Neuronal stem cell (in vitro differentiated cells): ENCODE measurements at regions not wholly inside any gene's neighbourhood (a gene's known extent, or its start where the extent isn't known, plus 50 kb on each side); places are given as distances from the start of the nearest gene placed in this dataset.
"Not testable (repeated sequence)": the region's sequence is repeated elsewhere in the genome, so short reads cannot be mapped to it uniquely, and the experiment has no call there.

Source experiments
- DNase-seq: peaks from one replicate; pipeline ENCODE4 v3.0.0-alpha.2; 2013; ENCODE audit warnings: low spot score
- H2AFZ ChIP-seq: one replicate; pipeline ENCODE4 v1.6.1; 2013; ENCODE audit warnings: mild to moderate bottlenecking, low read length, inconsistent platforms
- H2AK5ac ChIP-seq: 2 replicates; pipeline ENCODE4 v1.6.1; 2013; ENCODE audit warnings: low read depth, mild to moderate bottlenecking, inconsistent platforms, low read length, moderate library complexity, mixed read lengths
- H2BK120ac ChIP-seq: 2 replicates; pipeline ENCODE4 v1.6.1; 2013; ENCODE audit warnings: low read depth, mild to moderate bottlenecking, inconsistent platforms, low read length, moderate library complexity, mixed read lengths
- H2BK12ac ChIP-seq: one replicate; pipeline ENCODE4 v1.6.1; 2013; ENCODE audit warnings: low read length, inconsistent platforms
- H2BK15ac ChIP-seq: 2 replicates; pipeline ENCODE4 v1.6.1; 2013; ENCODE audit warnings: mild to moderate bottlenecking, low read length, inconsistent platforms, mixed read lengths
- H2BK5ac ChIP-seq: one replicate; pipeline ENCODE4 v1.6.1; 2013; ENCODE audit warnings: inconsistent platforms, mild to moderate bottlenecking, low read length, moderate library complexity
- H3K14ac ChIP-seq: one replicate; pipeline ENCODE4 v1.6.1; 2013; ENCODE audit warnings: low read length, inconsistent platforms
- H3K18ac ChIP-seq: 2 replicates; pipeline ENCODE4 v1.6.1; 2013; ENCODE audit warnings: low read length, inconsistent platforms
- H3K23ac ChIP-seq: 2 replicates; pipeline ENCODE4 v1.6.1; 2013; ENCODE audit warnings: low read depth, mild to moderate bottlenecking, mixed read lengths, low read length, inconsistent platforms; ENCODE audit not compliant: poor library complexity
- H3K27ac ChIP-seq: replicated peaks from 3 replicates; pipeline ENCODE4 v1.5.1; 2013; ENCODE audit warnings: low read length, inconsistent platforms
- H3K27me3 ChIP-seq, 3 experiments: 2 replicates each; pipeline ENCODE4 v1.6.1; 2013; ENCODE audit warnings: low read length in 3 of 3, mild to moderate bottlenecking in 2 of 3, inconsistent platforms in 1 of 3, low read depth in 1 of 3, mixed read lengths in 1 of 3, moderate library complexity in 1 of 3; ENCODE audit not compliant: control insufficient read depth in 3 of 3, insufficient read depth in 3 of 3
- H3K36me3 ChIP-seq, 2 donors: replicated peaks in 1 of 2; 2 replicates each; pipeline ENCODE4 v1.6.1; 2013; ENCODE audit warnings: low read length in 2 of 2; ENCODE audit not compliant: control insufficient read depth in 2 of 2, insufficient read depth in 2 of 2
- H3K4ac ChIP-seq: 2 replicates; pipeline ENCODE4 v1.6.1; 2013; ENCODE audit warnings: inconsistent platforms, mild to moderate bottlenecking, low read length, moderate library complexity
- H3K4me1 ChIP-seq, 2 donors: 1 replicate in 1 of 2; 2 replicates in 1 of 2; pipeline ENCODE4 v1.6.1; 2013; ENCODE audit warnings: low read length in 2 of 2, low read depth in 1 of 2; ENCODE audit not compliant: control insufficient read depth in 2 of 2, insufficient read depth in 1 of 2
- H3K4me2 ChIP-seq: one replicate; pipeline ENCODE4 v1.6.1; 2013; ENCODE audit warnings: mild to moderate bottlenecking, low read length, inconsistent platforms; ENCODE audit not compliant: insufficient read depth, poor library complexity, severe bottlenecking
- H3K4me3 ChIP-seq, 2 donors: 2 replicates each; pipeline ENCODE4 v1.5.1; 2013; ENCODE audit warnings: low read length in 2 of 2, mild to moderate bottlenecking in 2 of 2, inconsistent platforms in 1 of 2, moderate library complexity in 1 of 2
- H3K79me1 ChIP-seq: one replicate; pipeline ENCODE4 v1.6.1; 2013; ENCODE audit warnings: low read depth, mild to moderate bottlenecking, inconsistent platforms, low read length, moderate library complexity
- H3K9ac ChIP-seq: one replicate; pipeline ENCODE4 v1.6.1; 2013; ENCODE audit warnings: mild to moderate bottlenecking, low read depth, low read length, inconsistent platforms; ENCODE audit not compliant: poor library complexity
- H3K9me3 ChIP-seq, 2 donors: replicated peaks in 1 of 2; 2 replicates each; pipeline versions ENCODE3 to v1.6.1; 2013; ENCODE audit warnings: low read length in 2 of 2, mild to moderate bottlenecking in 2 of 2, inconsistent platforms in 1 of 2, low read depth in 1 of 2, mixed read lengths in 1 of 2, moderate library complexity in 1 of 2; ENCODE audit not compliant: control insufficient read depth in 2 of 2, insufficient read depth in 1 of 2
- H4K8ac ChIP-seq: one replicate; pipeline ENCODE4 v1.6.1; 2013; ENCODE audit warnings: low read depth, mild to moderate bottlenecking, inconsistent platforms, low read length, moderate library complexity
- H4K91ac ChIP-seq: one replicate; pipeline ENCODE4 v1.6.1; 2013; ENCODE audit warnings: low read length, low read depth, mild to moderate bottlenecking, inconsistent platforms; ENCODE audit not compliant: poor library complexity
- WGBS, 2 donors: extraction: QIAGEN DNeasy Blood & Tissue Kit; methylation state at CpG; one replicate each; pipeline ENCODE4 v1.1.7; 2013; ENCODE audit warnings: missing lambda C conversion rate in 2 of 2, mixed read lengths in 1 of 2; ENCODE audit not compliant: insufficient read length in 2 of 2, insufficient replicate concordance in 1 of 2; ENCODE audit errors: extremely low coverage in 2 of 2; 5-methylcytosine and 5-hydroxymethylcytosine counted together

DNA sequence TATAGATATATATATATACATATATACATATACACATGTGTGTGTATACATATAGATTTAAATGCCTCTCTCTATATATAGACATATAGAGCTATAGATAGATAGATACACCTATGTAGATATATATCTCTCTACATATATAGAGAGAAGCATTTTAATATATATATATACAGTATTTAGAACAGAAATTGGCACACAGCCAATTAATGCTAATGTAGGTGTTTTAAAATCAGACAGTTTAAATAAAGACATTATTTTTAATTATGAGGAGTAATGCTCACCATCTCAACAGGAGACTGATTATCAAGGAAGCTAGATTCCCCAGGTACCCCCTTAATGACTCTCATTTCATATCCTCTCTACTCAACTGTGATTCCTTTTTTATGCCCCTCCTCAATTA, 170.7 kb upstream of the CRIM1 start:
- peaks cover 0 to 2% of the 10 kb centered on the region in 2 donors for H3K36me3 ChIP-seq
- no peak overlapping the region for H4K91ac ChIP-seq
- no peak overlapping the region for H3K18ac ChIP-seq
- H2BK12ac ChIP-seq = no peak overlapping the region
- H3K23ac ChIP-seq = no peak overlapping the region
- no peak overlapping the region for H3K4me3 ChIP-seq
- no peak overlapping the region for H4K8ac ChIP-seq
- no peak overlapping the region for H3K4me2 ChIP-seq
- no peak overlapping the region for H3K9ac ChIP-seq
- DNase-seq = no peak
- H3K27me3 ChIP-seq = no peaks in the 10 kb centered on the region
- no peak overlapping the region for H2BK15ac ChIP-seq
- H3K14ac ChIP-seq = no peak overlapping the region
- no peaks in the 10 kb centered on the region for H3K79me1 ChIP-seq
- H3K27ac ChIP-seq = no peak overlapping the region
- H2BK120ac ChIP-seq = no peak overlapping the region
- no peak overlapping the region for H2BK5ac ChIP-seq
- peaks cover 0 to 2% of the 10 kb centered on the region in 2 donors for H3K9me3 ChIP-seq
- no peak overlapping the region for H2AFZ ChIP-seq
- no peak overlapping the region for H2AK5ac ChIP-seq
- H3K4me1 ChIP-seq = peaks cover 0 to 1% of the 10 kb centered on the region in 2 donors
- no peak overlapping the region for H3K4ac ChIP-seq

DNA sequence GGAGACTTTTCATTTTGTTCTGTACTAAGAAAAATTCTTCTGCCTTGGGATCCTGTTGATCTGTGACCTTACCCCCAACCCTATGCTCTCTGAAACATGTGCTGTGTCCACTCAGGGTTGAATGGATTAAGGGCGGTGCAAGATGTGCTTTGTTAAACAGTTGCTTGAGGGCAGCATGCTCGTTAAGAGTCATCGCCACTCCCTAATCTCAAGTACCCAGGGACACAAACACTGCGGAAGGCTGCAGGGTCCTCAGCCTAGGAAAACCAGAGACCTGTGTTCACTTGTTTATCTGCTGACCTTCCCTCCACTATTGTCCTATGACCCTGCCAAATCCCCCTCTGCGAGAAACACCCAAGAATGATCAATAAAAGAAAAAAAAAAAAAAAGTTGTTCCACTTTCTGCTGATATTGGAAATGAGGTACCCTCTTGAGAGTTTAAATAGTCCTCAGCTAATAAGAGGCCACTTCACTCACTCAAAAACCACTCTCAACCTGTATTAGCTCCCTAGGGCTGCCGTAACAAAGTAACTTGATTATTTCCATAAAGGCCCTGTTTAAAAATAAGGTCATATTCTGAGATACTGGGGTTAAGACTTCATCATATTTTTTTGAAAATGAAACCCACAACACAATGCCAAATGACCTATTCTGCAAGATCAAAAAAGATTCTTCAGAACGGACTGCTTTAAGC, 174.6 kb upstream of the CRIM1 start:
- H3K23ac ChIP-seq = not testable (repeated sequence)

DNA sequence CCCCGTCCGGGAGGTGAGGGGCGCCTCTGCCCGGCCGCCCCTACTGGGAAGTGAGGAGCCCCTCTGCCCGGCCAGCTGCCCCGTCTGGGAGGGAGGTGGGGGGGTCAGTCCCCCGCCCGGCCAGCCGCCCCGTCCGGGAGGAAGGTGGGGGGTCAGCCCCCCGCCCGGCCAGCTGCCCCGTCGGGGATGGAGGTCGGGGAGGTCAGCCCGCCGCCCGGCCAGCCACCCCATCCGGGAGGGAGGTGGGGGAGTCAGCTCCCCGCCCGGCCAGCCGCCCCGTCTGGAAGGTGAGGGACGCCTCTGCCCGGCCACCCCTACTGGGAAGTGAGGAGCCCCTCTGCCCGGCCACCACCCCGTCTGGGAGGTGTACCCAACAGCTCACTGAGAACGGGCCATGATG, 175.3 kb upstream of the CRIM1 start:
- not testable (repeated sequence) for H3K79me1 ChIP-seq, H4K8ac ChIP-seq, H2BK5ac ChIP-seq, H4K91ac ChIP-seq, H2AFZ ChIP-seq, H3K9ac ChIP-seq, H3K18ac ChIP-seq, H2AK5ac ChIP-seq, H2BK120ac ChIP-seq, H3K4me1 ChIP-seq, H3K4me2 ChIP-seq, H3K4me3 ChIP-seq, H3K27ac ChIP-seq, H3K23ac ChIP-seq, H2BK15ac ChIP-seq, H3K14ac ChIP-seq, DNase-seq, H3K4ac ChIP-seq, H3K36me3 ChIP-seq, H2BK12ac ChIP-seq, H3K9me3 ChIP-seq
- no CpG with 5 or more reads among the region's 30 CpGs for WGBS, 2 donors
- peaks cover 0 to 15% (median 0%) of the 10 kb centered on the region in 3 experiments for H3K27me3 ChIP-seq

More for the DNA sequence above, 174.6 kb upstream of the CRIM1 start:
- not testable (repeated sequence) for H3K4me1 ChIP-seq, H3K14ac ChIP-seq, DNase-seq, H3K4me2 ChIP-seq, H3K79me1 ChIP-seq, H4K91ac ChIP-seq, H3K9ac ChIP-seq, H3K4me3 ChIP-seq, H3K9me3 ChIP-seq, H2BK15ac ChIP-seq, H3K36me3 ChIP-seq, H2BK12ac ChIP-seq, H3K27ac ChIP-seq, H3K18ac ChIP-seq, H3K27me3 ChIP-seq, H2BK5ac ChIP-seq, H2AK5ac ChIP-seq, H2AFZ ChIP-seq, H2BK120ac ChIP-seq, H4K8ac ChIP-seq, H3K4ac ChIP-seq
- WGBS, 2 donors = no CpG with 5 or more reads among the region's 7 CpGs

DNA sequence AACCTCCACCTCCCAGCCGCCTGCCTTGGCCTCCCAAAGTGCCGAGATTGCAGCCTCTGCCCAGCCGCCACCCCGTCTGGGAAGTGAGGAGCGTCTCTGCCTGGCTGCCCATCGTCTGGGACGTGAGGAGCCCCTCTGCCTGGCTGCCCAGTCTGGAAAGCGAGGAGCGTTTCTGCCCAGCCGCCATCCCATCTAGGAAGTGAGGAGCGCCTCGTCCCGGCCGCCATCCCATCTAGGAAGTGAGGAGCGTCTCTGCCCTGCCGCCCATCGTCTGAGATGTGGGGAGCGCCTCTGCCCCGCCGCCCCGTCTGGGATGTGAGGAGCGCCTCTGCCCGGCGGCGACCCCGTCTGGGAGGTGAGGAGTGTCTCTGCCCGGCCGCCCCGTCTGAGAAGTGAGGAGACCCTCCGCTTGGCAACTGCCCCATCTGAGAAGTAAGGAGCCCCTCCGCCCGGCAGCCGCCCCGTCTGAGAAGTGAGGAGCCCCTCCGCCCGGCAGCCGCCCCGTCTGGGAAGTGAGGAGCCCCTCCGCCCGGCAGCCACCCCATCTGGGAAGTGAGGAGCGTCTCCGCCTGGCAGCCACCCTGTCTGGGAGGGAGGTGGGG, 175.8 kb upstream of the CRIM1 start:
- H2BK5ac ChIP-seq = not testable (repeated sequence)
- WGBS, 2 donors = no CpG with 5 or more reads among the region's 42 CpGs

More for the DNA sequence above, 175.8 kb upstream of the CRIM1 start:
- not testable (repeated sequence) for H2AFZ ChIP-seq, H4K91ac ChIP-seq, DNase-seq, H2BK120ac ChIP-seq, H4K8ac ChIP-seq, H3K9me3 ChIP-seq, H3K18ac ChIP-seq, H3K23ac ChIP-seq, H3K9ac ChIP-seq, H3K27ac ChIP-seq, H3K4me3 ChIP-seq, H3K14ac ChIP-seq, H3K79me1 ChIP-seq, H2AK5ac ChIP-seq, H3K4me2 ChIP-seq, H2BK12ac ChIP-seq, H3K4me1 ChIP-seq, H3K36me3 ChIP-seq, H2BK15ac ChIP-seq, H3K4ac ChIP-seq
- peaks cover 0 to 16% (median 0%) of the 10 kb centered on the region in 3 experiments for H3K27me3 ChIP-seq
